GM21447 (cell line): ENCODE measurements at regions not wholly inside any gene's neighbourhood (a gene's known extent, or its start where the extent isn't known, plus 50 kb on each side); places are given as distances from the start of the nearest gene placed in this dataset.

Experiments
- ATAC-seq: cut with Tn5 transposase; IDR thresholded peaks from one replicate; pipeline ENCODE4 v1.9.1; 2021; ENCODE audit not compliant: unreplicated experiment

GRCh38 chr3:13249664-13250390, 170.3 kb downstream of the NUP210 start:
- ATAC-seq, result no peak

GRCh38 chr3:13248640-13249039, 171.5 kb downstream of the NUP210 start:
- no peak for ATAC-seq

GRCh38 chr3:13245615-13245978, 172.4 kb upstream of the IQSEC1 start:
- no peak for ATAC-seq

- ATAC-seq, result no peak
Observed at GRCh38 chr3:13243586-13243985, 170.4 kb upstream of the IQSEC1 start.

GRCh38 chr3:13242364-13242737, 169.1 kb upstream of the IQSEC1 start:
- no peak for ATAC-seq

GRCh38 chr3:13241621-13242363, 168.6 kb upstream of the IQSEC1 start:
- no peak for ATAC-seq

- ATAC-seq, result no peak
Observed at GRCh38 chr3:13240928-13241618, 167.8 kb upstream of the IQSEC1 start.

- ATAC-seq, result no peak
Observed at GRCh38 chr3:13239467-13239760, 166.2 kb upstream of the IQSEC1 start.

- no peak for ATAC-seq
Observed at GRCh38 chr3:13238687-13239466, 165.6 kb upstream of the IQSEC1 start.

- ATAC-seq, result no peak
Observed at GRCh38 chr3:13237776-13238490, 164.7 kb upstream of the IQSEC1 start.

- ATAC-seq, result no peak
Observed at GRCh38 chr3:13236557-13237173, 163.4 kb upstream of the IQSEC1 start.

- no peak for ATAC-seq
Observed at GRCh38 chr3:13235897-13236296, 162.7 kb upstream of the IQSEC1 start.

- peak; percentile 79 for ATAC-seq
Observed at GRCh38 chr3:13235079-13235478, 161.8 kb upstream of the IQSEC1 start.

GRCh38 chr3:13234666-13235065, 161.4 kb upstream of the IQSEC1 start:
- ATAC-seq, result peak; percentile 11

GRCh38 chr3:13233487-13234485, 160.6 kb upstream of the IQSEC1 start:
- no peak for ATAC-seq

GRCh38 chr3:13231781-13232666, 158.8 kb upstream of the IQSEC1 start:
- no peak for ATAC-seq

- no peak for ATAC-seq
Observed at GRCh38 chr3:13229273-13229949, 156.2 kb upstream of the IQSEC1 start.

- no peak for ATAC-seq
Observed at GRCh38 chr3:13228584-13228983, 155.4 kb upstream of the IQSEC1 start.
